GM18909 (cell line): ENCODE measurements at regions not wholly inside any gene's neighbourhood (a gene's known extent, or its start where the extent isn't known, plus 50 kb on each side); places are given as distances from the start of the nearest gene placed in this dataset.
A peak's percentile ranks its signal among the peaks of the same experiment; 100 is the strongest.

ENCODE experiments used
- ATAC-seq: cut with Tn5 transposase; IDR thresholded peaks from one replicate; pipeline ENCODE4 v1.9.1; 2021; ENCODE audit warnings: mild to moderate bottlenecking; ENCODE audit not compliant: unreplicated experiment, poor library complexity

DNA sequence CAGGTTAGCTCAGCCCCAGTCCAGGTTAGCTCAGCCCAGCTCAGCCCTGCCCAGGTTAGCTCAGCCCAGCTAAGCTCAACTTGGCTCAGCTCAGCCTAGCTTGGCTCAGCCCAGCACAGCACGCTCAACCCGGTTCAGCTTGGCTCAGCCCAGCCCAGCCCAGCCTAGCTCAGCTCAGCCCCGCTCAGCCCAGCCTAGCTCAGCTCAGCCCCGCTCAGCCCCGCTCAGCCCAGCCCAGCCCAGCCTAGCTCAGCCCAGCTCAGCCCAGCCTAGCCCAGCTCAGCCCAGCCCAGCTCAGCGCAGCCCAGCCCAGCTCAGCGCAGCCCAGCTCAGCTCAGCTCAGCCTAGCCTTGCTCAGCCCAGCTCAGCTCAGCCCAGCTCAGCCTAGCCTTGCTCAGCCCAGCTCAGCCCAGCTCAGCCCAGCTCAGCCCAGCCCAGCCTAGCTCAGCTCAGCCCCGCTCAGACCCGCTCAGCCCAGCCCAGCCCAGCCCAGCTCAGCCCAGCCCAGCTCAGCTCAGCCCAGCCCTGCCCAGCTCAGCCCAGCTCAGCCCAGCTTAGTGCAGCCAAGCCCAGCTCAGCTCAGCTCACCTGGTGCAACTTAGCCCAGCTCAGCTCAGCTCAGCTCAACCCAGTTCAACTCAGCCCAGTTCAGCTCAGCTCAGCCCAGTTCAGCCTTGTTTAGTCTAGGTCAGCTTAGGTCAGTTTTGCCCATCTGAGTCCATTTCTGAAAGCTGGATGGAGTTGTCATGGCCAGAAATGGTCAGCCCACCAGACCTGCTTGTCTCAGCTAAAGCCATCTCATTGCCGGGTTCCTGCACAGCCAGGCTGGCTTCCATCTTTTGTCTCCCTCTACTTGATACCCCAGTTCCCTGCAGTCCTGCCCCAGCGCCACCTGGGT, 333.6 kb downstream of the TMEM121 start:
- no peak for ATAC-seq

DNA sequence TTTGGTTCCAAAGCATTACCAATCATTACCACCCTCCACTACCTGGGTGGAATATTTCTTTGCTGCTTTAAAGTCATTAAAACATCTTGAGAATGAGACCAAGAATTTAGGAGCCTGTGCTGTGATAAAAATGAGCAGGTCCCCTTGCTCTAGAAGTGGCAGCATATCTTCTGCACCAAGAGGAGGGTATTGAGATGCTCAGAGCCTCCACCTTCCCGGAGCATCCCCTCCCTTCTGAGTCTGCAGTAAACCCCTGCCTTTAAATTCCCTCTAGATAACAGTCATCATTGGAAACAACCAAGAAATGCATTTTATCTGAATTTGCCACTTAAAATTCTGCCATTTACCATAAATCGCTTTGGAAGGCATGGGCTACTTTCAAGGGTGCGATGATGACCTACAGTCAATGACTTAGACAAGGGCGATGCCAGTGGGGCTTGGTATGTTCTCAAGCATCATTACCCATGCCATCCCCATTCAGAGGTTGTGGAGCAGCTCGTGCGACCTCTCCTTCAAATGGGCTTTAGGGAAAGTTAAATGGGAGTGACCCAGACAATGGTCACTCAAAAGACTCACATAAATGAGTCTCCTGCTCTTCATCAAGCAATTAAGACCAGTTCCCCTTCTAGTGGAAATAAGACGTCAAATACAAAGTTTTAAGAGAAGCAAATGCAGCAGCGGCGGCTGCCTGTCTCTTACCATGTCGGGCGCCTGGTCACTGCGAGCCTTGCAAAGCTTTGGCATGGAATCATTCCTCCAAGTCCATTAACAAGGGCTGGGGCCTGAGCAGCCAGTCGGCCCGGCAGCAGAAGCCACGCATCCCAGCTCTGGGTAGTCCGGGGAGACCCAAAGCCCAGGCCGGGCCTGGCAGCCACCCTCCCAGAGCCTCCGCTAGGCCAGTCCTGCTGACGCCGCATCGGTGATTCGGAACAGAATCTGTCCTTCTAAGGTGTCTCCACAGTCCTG, 334.5 kb downstream of the TMEM121 start:
- ATAC-seq = no peak

DNA sequence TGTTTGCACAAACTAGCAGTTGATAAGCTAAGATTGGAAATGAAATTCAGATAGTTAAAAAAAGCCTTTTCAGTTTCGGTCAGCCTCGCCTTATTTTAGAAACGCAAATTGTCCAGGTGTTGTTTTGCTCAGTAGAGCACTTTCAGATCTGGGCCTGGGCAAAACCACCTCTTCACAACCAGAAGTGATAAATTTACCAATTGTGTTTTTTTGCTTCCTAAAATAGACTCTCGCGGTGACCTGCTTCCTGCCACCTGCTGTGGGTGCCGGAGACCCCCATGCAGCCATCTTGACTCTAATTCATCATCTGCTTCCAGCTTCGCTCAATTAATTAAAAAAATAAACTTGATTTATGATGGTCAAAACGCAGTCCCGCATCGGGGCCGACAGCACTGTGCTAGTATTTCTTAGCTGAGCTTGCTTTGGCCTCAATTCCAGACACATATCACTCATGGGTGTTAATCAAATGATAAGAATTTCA, 335.6 kb downstream of the TMEM121 start:
- peak; percentile 47 for ATAC-seq

DNA sequence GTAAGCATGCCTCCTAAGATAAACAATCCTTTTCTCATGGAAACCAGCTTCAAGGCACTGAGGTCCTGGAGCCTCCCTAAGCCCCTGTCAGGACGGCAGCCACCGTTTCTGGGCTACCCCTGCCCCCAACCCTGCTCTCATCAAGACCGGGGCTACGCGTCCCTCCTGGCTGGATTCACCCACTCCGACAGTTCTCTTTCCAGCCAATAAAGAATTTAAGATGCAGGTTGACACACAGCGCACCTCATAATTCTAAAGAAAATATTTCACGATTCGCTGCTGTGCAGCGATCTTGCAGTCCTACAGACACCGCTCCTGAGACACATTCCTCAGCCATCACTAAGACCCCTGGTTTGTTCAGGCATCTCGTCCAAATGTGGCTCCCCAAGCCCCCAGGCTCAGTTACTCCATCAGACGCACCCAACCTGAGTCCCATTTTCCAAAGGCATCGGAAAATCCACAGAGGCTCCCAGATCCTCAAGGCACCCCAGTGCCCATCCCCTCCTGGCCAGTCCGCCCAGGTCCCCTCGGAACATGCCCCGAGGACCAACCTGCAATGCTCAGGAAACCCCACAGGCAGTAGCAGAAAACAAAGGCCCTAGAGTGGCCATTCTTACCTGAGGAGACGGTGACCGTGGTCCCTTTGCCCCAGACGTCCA, 336.3 kb downstream of the TMEM121 start:
- ATAC-seq = no peak

DNA sequence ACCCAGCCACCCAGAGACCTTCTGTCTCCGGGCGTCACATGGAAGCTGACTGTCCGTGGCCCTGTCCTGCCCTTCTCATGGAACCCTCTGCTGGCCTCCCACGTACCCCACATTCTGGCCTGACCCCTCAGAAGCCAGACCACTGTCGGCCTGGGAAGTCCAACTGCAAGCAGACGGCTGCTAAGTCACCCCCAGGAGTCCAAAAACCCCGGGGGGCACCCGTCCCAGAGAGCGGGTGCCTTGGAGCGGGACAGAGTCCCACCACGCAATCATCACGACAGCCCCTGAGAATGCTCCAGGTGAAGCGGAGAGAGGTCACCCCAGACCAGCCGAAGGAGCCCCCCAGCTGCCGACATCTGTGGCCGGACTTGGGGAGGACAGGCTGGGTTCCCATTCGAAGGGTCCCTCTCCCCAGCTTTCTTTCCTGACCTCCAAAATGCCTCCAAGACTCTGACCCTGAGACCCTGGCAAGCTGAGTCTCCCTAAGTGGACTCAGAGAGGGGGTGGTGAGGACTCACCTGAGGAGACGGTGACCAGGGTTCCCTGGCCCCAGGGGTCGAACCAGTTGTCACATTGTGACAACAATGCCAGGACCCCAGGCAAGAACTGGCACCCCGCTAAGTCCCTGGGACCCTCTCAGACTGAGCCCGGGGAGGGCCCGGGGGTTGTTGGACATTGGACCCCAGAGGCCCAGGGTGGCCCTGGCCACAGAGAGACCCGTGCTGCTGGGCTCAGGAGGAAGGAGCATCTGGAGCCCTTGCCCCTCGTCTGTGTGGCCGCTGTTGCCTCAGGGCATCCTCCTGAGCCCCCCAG, 337.1 kb downstream of the TMEM121 start:
- ATAC-seq = no peak

DNA sequence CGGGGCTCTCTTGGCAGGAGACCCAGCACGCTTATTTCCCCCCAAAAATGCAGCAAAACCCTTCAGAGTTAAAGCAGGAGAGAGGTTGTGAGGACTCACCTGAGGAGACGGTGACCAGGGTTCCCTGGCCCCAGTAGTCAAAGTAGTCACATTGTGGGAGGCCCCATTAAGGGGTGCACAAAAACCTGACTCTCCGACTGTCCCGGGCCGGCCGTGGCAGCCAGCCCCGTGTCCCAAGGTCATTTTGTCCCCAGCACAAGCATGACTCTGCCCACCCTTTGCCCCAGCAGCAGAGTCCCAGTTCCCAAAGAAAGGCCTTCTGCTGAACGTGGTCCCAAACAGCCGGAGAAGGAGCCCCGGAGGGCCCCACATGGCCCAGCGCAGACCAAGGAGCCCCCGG, 337.7 kb downstream of the TMEM121 start:
- ATAC-seq = no peak

DNA sequence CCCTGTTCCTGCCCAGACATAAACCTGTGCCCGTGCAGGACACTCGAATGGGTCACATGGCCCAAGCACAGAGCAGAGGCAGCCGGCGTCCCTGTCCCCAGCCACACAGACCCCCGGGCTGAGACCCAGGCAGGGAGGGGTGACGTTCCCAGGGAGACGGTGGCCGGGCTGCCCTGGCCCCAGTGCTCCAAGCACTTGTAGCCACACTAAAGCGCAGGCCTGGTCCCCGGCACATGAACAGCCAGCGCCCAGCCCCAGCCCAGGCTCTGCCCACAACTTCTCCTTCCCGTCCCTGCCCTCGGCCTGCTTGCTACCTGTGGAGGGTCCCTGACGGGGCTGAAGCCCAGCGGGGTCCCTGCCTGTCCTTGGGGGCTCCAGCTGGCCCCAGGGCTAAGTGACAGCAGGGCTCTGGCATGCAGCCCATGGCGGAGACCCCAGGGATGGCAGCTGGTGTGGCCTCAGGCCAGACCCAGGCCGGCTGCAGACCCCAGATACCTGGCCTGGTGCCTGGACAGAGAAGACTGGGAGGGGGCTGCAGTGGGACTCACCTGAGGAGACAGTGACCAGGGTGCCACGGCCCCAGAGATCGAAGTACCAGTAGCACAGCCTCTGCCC, 338.4 kb downstream of the TMEM121 start:
- no peak for ATAC-seq

DNA sequence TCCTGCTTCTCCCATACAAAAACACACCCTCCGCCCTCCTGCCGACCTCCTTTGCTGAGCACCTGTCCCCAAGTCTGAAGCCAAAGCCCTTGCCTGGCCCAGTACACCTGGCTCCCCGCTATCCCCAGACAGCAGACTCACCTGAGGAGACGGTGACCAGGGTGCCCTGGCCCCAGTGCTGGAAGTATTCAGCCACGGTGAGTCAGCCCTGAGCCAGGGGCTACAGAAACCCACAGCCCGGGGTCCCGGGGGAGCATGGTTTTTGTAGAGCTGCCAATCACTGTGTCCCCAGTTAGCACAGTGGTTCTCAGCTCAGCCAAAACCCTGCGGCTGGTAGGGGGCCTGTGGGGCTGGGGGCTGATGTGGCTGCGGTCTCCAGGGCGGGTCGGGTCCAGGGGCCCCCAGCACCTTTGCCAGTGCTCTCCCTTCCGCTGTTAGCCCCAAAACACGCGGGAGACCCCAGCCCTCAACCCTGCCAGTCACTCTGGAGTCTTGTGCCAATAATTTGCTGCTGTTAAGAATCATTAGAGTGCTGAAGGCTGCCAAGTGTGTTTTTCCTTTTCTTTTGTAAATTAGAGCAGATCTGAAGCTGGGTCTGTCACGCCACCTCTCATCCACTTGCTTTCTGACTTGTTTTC, 339.0 kb downstream of the TMEM121 start:
- ATAC-seq = no peak

DNA sequence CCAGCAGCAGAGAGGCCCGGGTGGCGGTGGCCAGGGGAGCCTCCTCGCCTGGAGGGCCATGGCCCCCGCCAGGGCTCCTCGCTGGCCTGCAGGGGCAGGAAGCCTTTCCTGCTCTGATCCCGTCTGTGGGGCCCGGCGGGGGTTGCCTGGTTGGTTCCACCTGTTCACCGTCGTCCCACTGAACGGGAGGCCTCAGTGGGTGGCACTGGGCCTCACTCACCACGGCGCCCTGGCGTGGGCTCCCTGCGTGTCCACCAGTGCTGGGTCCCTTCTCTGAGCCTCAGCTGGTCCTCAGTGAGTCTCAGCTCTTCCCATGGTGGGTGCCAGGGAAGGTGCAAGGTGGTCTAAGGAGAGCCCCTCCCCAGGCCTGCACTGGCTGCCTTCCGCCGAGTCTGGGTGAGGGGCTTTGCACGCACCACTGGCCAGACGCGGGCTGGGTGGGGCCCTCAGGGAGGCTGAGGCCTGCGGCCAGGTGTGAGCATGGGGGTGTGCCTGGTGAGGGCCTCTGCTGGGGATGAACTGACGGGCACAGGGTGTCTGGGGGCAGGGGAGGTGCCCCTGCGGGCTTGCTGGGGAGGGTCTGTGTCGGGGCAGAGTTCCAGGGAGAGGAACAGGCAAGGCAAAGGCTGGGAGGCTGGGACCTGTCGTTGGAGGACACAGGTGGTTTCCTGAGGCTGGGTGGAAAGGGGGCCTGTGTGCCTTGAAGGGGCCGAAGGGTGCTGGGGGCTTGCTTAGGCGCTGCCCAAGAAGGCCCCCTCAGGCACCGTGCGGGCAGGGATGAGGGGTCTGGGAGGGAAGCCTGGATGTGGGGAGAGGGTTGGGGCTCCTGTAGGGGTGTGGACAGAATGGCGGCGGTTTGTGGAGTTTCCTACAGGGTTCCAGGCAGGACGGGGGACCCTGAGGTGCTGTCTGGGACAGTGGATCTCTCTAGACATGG, 339.8 kb downstream of the TMEM121 start:
- ATAC-seq = no peak

DNA sequence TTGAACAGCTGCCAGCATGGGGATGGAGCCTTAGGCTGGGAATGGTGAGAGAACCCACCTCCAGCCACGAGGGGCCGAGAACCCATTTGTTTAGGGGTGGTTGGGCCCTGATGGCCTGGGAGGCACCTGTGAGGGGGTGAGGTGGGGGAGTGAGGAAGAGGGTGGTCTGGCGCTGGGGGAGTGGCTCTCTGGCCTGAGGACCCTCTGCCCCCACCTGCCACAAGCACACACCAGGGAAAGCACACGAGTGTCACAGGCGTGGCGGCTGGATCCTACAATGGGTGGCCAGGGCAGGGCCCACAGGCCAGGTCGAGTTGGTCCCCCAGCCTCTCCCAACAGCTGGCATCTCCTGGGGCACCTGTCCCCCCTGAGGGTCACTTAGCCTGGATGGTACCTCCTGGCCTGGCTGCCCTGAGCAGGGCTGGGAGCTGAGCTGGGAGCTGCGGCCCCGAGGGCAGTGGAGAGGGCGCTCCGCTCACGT, 340.5 kb downstream of the TMEM121 start:
- ATAC-seq = no peak

DNA sequence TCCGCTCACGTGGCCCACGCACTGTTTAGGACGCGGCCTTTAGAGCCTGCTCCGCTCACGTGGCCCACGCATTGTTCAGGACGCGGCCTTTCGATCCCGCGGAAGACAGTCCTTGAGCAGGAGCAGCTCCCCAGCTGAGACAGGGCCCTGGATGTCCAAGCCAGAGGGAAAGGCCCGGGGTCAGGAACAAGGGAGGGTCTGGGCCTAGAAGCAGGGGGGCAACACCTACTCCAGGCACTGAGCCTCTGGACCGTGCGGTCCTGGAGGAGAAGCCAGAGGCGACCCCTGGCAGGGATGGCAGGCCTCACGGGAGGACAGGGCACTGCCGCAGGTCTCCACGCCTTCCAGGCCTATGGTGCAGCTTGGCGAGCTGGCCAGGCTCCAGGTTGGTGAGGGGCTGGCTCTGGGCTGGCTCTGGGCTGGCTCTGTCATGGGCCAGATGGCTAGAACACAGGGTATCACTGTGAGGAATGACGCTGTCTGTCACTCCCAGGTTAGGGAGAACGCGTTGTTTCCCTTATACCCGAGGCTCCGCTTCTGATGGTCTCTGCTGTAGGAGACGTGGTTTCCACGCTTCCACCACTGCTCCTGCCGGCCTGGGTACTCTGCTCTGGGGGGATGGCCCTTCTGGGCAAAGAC, 341.7 kb downstream of the TMEM121 start:
- ATAC-seq = no peak

DNA sequence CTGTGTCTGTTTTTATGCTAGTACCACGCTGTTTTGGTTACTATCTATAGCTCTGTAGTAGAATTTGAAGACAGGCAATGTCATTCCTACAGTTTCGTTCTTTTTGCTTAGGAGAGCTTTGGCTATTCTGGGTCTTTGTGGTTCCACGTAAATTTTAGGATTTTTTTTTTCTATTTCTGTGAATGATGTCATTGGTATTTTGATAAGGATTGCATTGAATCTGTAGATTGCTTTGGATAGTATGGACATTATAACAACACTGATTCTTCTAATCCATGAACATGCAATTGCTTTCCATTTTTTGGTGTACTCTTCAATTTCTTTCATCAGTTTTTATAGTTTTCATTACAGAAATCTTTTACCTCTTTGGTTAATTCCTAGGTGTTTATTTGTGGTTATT, 345.2 kb downstream of the TMEM121 start:
- ATAC-seq = no peak

DNA sequence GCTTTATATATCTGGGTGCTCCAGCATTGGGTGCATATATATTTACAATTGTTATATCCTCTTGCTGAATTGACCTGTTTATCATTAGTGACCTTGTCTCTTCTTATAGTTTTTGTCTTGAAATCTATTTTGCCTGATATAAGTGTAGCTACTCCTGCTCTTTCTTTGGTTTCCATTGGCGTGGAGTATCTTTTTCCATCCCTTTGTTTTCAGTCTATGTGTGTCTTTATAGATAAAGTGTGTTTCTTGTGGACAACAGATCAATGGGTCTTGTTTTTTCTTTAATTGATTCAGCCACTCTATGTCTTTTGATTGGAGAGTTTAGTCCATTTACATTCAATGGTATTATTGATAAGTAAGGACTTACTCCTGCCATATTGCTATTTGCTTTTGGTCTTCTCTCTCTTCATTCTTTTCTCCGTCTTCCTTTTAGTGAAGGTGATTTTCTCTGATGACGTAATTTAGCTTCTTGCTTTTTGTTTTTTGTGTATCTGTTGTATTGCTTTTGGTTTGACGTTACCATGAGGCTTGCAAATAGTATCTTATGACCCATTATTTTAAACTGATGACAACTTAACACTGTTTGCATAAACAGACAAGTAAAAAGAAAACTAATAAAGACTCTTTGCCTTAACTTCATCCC, 347.6 kb downstream of the TMEM121 start:
- ATAC-seq = no peak

DNA sequence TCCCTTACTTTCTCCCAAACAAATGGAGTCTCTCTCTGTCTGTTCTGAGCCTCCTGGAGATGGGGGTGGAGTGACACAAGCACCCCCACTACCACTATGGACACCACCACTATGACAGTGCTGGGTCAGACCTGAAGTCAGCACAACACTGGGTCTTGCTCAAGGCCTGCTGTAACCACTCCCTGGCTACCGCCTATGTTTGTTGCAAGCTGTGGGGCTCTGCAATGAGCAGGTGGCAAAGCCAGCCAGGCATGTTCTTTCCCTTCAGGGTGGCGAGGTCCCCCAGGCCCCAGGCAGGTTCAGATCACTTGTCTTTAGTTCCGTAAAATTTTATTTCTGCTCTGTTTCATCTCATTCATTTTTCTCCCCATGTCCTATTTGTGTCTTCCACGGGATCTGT, 349.8 kb downstream of the TMEM121 start:
- ATAC-seq = no peak

DNA sequence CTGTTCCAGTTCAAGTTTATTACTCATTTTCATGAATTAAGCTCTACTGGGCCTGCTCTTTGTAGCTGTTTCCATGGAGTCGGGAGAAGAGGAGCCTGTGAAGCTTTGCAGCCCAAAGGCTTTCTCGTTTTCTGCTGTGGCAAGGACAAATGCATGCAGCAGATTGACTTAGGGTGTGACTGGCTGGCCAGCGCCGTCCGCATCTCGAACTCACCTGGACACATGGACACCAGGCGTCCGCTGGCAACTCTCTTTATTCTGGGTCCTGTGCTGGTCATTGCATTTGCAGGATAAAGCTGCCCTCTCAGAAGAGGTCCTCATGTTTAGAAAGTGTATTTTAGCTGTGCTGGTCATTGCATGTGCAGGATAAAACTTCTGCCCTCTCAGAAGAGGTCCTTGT, 350.4 kb downstream of the TMEM121 start:
- no peak for ATAC-seq

DNA sequence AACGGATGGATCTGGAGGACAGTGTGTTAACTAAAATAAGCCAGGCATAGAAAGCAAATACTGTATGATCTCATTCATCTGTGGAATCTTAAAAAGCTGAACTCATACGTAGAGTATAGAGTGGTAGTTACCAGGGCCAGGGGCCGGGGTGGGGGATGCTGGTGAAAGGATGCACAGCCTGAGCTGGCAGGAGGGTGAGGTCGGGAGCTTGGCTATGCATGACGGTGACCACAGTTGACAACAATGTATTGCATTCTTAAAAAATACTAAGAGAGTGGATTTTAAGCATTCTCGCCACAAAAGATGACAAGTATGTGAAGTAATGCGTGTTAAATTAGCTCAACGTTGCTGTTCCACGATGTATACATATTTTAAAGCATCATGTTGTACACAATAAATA, 351.3 kb downstream of the TMEM121 start:
- no peak for ATAC-seq

DNA sequence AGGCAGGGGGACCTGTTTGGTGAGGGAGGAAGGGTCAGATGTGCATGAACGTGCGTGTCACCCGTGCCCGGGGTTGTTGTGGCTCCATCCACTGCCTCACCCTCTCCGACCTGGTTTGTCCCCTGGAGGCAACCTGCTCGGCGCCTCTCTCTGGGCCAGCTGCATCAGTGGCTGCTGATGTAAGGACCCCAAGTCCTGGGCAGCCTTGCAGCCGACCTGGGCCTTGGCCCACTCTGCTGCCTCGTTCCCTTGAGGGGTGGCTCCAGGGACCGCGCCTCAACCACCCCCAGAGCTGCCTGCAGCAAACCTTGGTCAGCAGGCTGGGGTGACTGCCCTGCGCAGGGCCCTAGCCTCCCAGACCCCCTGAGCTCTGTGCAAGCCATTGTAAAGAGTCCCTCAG, 351.7 kb downstream of the TMEM121 start:
- ATAC-seq = no peak
